OCI-LY1 (cell line): ENCODE measurements at regions not wholly inside any gene's neighbourhood (a gene's known extent, or its start where the extent isn't known, plus 50 kb on each side); places are given as distances from the start of the nearest gene placed in this dataset.

ENCODE experiments used
- H2AFZ ChIP-seq: fragments of 200-600 bp; sonication (generic), shearing (Covaris generic); 2 replicates; pipeline ENCODE4 v1.6.0; 2014; ENCODE audit warnings: antibody characterized with exemption, mild to moderate bottlenecking, low read length
- H3F3A ChIP-seq: fragments of 200-600 bp; sonication (generic), shearing (Covaris generic); 2 replicates; pipeline ENCODE4 v1.6.0; 2014; ENCODE audit warnings: mild to moderate bottlenecking, antibody characterized with exemption, low read length, moderate library complexity; ENCODE audit not compliant: insufficient read depth
- H3K27ac ChIP-seq: fragments of 200-600 bp; sonication (generic); 2 replicates; pipeline ENCODE4 v1.5.1; 2014; ENCODE audit warnings: low read length, mixed run types, mild to moderate bottlenecking, low read depth; ENCODE audit not compliant: poor library complexity, severe bottlenecking
- H3K27me3 ChIP-seq: fragments of 200-600 bp; sonication (generic); 2 replicates; pipeline ENCODE4 v1.6.0; 2014; ENCODE audit warnings: antibody characterized with exemption, mild to moderate bottlenecking, low read length, moderate library complexity; ENCODE audit not compliant: insufficient read depth
- H3K36me3 ChIP-seq: fragments of 200-600 bp; sonication (generic); 2 replicates; pipeline ENCODE4 v1.6.1; 2014; ENCODE audit warnings: mild to moderate bottlenecking, antibody characterized with exemption, low read length, moderate library complexity, mixed read lengths; ENCODE audit not compliant: insufficient read depth
- H3K4me1 ChIP-seq: fragments of 200-600 bp; sonication (generic); 2 replicates; pipeline ENCODE4 v1.5.1; 2014; ENCODE audit warnings: mild to moderate bottlenecking, low read length, moderate library complexity; ENCODE audit not compliant: insufficient read depth, severe bottlenecking
- H3K4me2 ChIP-seq: fragments of 200-600 bp; sonication (generic), shearing (Covaris generic); 2 replicates; pipeline ENCODE4 v1.6.1; 2014; ENCODE audit warnings: low read length
- H3K4me3 ChIP-seq: fragments of 200-600 bp; sonication (generic); 2 replicates; pipeline ENCODE4 v1.5.1; 2014; ENCODE audit warnings: low read length, low read depth, mild to moderate bottlenecking, mixed read lengths; ENCODE audit not compliant: poor library complexity, severe bottlenecking
- H3K79me2 ChIP-seq: fragments of 200-600 bp; shearing (Covaris generic); 2 replicates; pipeline ENCODE4 v1.6.1; 2016; ENCODE audit warnings: mixed run types, low read length, mixed read lengths; ENCODE audit not compliant: insufficient read depth
- H3K9ac ChIP-seq: fragments of 200-600 bp; sonication (generic), shearing (Covaris generic); 2 replicates; pipeline ENCODE4 v1.6.1; 2014; ENCODE audit warnings: mild to moderate bottlenecking, low read length, mixed read lengths
- H3K9me2 ChIP-seq: fragments of 200-600 bp; sonication (generic), shearing (Covaris generic); 2 replicates; pipeline ENCODE4 v1.6.1; 2014; ENCODE audit warnings: low read depth, mild to moderate bottlenecking, low read length, mixed read lengths
- H3K9me3 ChIP-seq: fragments of 200-600 bp; shearing (Covaris generic); 2 replicates; pipeline ENCODE4 v1.6.1; 2014; ENCODE audit warnings: low read length, mixed read lengths
- H4K20me1 ChIP-seq: fragments of 200-600 bp; sonication (generic), shearing (Covaris generic); 2 replicates; pipeline ENCODE4 v1.6.0; 2016; ENCODE audit warnings: mild to moderate bottlenecking, low read length; ENCODE audit not compliant: insufficient read depth
- EZH2 ChIP-seq: fragments of 200-600 bp; sonication (generic), shearing (Covaris generic); IDR thresholded peaks from 2 replicates; pipeline ENCODE4 v1.8.0; 2017; ENCODE audit warnings: borderline replicate concordance, mixed run types, mild to moderate bottlenecking, antibody characterized with exemption, low read length, moderate library complexity, mixed read lengths
- TF ChIP-seq, protein P1 (sequence below): fragments of 200-600 bp; sonication (generic), shearing (Covaris generic); IDR thresholded peaks from 2 replicates; pipeline ENCODE4 v1.5.1; 2017; ENCODE audit warnings: mild to moderate bottlenecking, antibody characterized with exemption, low read length, moderate library complexity, mixed read lengths

DNA sequence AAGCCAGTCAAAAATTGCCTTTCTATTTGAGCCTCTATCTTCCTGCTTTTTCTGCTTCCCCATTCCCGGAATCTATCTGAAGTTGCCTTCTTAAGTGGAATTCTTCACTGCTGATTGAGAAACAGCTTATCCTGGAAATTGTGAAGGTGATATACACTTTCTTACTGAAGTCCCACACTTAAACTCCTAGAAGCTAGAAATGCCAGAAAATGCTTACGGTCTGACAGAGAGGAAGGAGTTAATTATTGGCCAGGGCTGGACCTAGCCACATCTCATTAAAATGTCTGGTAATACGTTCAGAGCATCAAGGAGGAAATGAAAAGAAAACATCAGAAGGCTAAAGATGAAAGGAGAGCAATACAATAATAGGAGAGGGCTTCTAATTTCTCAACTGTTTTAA is 292.5 kb upstream of the SNX7 start:
- TF ChIP-seq, protein P1, sequence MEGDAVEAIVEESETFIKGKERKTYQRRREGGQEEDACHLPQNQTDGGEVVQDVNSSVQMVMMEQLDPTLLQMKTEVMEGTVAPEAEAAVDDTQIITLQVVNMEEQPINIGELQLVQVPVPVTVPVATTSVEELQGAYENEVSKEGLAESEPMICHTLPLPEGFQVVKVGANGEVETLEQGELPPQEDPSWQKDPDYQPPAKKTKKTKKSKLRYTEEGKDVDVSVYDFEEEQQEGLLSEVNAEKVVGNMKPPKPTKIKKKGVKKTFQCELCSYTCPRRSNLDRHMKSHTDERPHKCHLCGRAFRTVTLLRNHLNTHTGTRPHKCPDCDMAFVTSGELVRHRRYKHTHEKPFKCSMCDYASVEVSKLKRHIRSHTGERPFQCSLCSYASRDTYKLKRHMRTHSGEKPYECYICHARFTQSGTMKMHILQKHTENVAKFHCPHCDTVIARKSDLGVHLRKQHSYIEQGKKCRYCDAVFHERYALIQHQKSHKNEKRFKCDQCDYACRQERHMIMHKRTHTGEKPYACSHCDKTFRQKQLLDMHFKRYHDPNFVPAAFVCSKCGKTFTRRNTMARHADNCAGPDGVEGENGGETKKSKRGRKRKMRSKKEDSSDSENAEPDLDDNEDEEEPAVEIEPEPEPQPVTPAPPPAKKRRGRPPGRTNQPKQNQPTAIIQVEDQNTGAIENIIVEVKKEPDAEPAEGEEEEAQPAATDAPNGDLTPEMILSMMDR = no peak
- no peak for TF ChIP-seq EZH2
- Histone ChIP-seq H3K79me2 (no peaks in the 10 kb centered on the region), H2AFZ (no peak overlapping the region), H3K9me2 (no peaks in the 10 kb centered on the region), H3K4me2 (no peak overlapping the region), H3K27ac (no peak overlapping the region), H4K20me1 (no peaks in the 10 kb centered on the region), H3K9me3 (no peaks in the 10 kb centered on the region), H3K4me1 (no peaks in the 10 kb centered on the region), H3K27me3 (no peaks in the 10 kb centered on the region), H3K4me3 (no peak overlapping the region), H3K36me3 (no peaks in the 10 kb centered on the region), H3K9ac (no peak overlapping the region), H3F3A (no peaks in the 10 kb centered on the region)

DNA sequence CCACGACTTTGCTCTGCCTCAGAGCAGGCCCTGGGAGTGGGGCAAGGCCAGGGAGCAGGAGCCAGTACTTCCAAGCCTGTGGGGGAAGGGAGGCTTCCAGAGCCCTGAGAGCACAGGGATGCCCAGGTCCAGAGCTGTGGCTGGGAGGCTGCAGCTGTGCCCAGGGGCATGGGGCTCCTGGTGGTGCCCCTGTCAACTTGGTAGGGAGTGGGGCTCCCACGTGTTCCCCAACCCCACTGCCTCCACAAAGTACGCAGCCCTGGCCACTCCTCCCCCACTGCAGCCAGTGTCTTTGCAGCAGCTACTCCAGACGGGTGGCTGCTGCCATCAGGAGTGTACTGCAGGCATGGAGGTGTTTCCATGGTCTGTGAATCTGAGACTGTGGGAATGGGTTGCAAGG is 294.1 kb upstream of the SNX7 start:
- H4K20me1 ChIP-seq = no peaks in the 10 kb centered on the region
- H3K9me3 ChIP-seq = no peaks in the 10 kb centered on the region
- H3K4me3 ChIP-seq = no peak overlapping the region
- no peaks in the 10 kb centered on the region for H3K79me2 ChIP-seq
- H2AFZ ChIP-seq = no peak overlapping the region
- H3K4me1 ChIP-seq = no peaks in the 10 kb centered on the region
- no peaks in the 10 kb centered on the region for H3K36me3 ChIP-seq
- no peak for TF ChIP-seq EZH2
- TF ChIP-seq, protein P1 = no peak
- H3K4me2 ChIP-seq = no peak overlapping the region
- H3K9me2 ChIP-seq = no peaks in the 10 kb centered on the region
- no peak overlapping the region for H3K9ac ChIP-seq
- H3F3A ChIP-seq = no peaks in the 10 kb centered on the region
- H3K27ac ChIP-seq = no peak overlapping the region
- no peaks in the 10 kb centered on the region for H3K27me3 ChIP-seq

DNA sequence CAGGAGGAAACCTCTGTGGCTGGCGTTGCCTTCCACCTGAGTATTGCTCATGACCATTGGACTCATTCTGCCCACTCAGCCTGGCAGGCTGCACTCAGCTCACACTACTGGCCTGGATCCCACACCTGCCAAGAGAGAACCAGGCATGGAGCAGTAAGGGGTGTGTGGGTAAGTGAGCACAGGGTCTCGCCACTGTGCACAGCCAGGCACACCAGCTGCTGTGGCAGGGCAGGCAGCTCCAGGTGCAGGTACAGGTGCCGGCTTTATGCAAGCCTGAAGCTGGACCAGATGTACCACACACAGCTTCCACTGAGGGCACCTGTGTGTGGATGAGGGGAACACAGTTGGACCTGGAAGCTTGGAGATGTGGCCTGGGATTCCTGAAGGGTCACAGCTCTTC is 295.2 kb upstream of the SNX7 start:
- Histone ChIP-seq H2AFZ (no peak overlapping the region), H3K79me2 (no peaks in the 10 kb centered on the region), H3K9me2 (no peaks in the 10 kb centered on the region), H3K9me3 (no peaks in the 10 kb centered on the region), H3K4me2 (no peak overlapping the region), H3K36me3 (no peaks in the 10 kb centered on the region), H4K20me1 (no peaks in the 10 kb centered on the region), H3K27me3 (no peaks in the 10 kb centered on the region), H3K4me3 (no peak overlapping the region), H3F3A (no peaks in the 10 kb centered on the region), H3K4me1 (no peaks in the 10 kb centered on the region), H3K9ac (no peak overlapping the region), H3K27ac (no peak overlapping the region)
- TF ChIP-seq EZH2 = no peak
- TF ChIP-seq, protein P1 = no peak
